ENCODE measurements at regions not wholly inside any gene's neighbourhood (a gene's known extent, or its start where the extent isn't known, plus 50 kb on each side); places are given as distances from the start of the nearest gene placed in this dataset.

DNA sequence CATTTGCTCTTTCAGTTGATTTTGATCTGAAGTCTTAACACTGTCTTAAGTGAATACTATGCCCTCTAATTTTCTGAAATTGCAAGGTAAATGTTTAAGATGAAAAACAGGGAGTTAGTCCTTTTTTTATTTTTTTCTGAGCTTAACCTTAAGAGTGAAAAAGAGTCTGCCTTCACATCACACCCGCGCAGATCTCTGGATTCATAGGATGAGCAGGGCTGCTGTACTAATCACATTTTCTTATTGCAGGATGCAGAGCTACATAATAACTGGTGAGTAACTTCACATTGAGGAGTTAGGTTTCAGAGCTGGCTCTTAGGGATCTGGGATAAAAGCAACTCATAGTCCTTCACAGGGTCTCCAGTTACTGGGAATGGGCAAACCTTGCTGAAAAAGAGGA lies 188.7 kb upstream of the ATP1B1 start:
- DNase-seq, result no peak

DNA sequence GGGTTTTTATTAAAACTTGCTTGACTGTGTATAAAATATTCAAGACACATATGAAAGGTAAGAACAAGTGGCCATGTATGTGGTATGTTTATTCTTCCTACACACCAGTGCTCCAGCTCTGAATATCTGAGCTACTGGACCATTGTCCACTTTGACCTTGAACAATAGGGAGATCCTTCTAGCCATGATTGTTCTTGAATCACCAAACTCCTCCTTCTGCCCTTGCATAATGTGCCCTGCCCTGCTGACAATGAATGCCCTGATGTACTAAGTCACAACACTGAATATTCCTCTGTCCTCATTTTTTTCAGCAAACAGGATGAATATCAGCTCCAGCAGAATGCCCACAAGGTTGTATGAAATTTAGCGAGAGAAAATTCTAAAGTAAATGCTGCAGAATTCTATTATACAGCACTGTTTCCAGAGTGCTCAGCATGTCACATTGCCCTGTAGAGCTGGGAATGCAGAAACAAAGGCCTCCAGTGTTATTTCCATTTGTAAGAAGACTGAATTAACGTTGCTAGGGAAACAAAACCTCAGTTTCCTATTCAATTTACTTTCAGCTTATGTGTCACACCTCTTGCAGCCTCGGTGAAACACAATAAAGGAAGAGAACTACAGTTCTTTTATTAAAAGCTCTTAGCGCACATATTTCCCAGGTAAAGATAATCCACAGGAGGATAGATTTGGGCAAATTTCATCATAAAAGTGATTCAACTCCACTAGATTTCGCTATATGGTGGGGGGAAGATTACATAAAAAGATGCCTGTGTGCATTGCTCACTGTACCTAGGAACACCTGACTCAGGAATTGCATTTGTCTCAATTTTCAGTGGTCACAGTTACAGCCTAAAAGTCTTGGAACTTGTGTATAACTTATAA lies 187.4 kb upstream of the ATP1B1 start:
- DNase-seq, result peak in 4 of 56 donors; percentile 1 to 54 (median 22)

DNA sequence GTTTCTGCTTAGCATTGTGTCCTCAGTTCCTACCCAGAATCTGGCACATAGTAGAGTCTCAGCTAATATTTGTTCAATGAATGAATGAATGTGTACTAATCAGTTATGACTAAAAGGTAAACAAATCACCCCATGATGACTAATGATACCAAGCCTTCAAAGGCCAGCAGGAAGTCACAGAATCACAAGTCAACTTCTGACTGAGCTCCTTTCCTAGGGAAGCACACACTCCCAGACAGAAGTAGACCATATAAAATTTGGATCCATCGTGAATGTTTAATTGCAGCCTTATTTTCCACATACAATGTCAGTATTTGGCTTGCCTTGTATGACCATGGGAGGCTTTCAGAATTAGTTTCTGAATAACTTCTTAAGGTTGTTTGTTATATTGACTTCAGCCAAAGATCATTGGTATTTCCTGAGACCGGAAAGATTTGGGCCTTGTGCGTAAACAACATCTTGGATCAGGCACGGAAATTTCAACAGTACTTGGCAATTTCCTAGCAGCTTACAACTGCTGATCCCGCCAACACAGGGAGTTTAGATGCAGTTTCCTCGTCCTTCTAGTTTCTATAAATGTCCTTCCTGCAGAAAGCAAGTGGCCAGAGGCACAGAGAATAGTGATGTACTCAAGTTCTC lies 185.9 kb upstream of the ATP1B1 start:
- peak in 1 of 56 donors; percentile 21 for DNase-seq

DNA sequence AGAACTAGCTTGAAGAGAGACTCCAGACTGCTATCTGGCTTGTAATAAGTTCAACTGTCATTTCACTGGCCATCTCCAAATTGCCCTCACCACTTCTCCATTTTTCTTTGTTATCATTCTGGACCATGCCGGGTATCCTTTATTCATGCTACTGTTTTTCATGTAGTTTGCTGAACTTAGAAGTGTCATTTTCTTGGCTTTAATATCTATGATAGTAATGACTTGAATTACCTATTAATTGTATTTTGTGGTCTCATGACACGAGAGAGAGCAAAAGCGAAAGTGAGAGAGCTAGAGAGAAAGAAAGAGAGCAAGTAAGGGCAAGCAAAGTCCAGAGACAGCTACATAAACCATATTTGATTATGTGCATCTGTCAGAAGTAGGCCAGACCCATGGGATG lies 184.9 kb upstream of the ATP1B1 start:
- DNase-seq, result no peak

DNA sequence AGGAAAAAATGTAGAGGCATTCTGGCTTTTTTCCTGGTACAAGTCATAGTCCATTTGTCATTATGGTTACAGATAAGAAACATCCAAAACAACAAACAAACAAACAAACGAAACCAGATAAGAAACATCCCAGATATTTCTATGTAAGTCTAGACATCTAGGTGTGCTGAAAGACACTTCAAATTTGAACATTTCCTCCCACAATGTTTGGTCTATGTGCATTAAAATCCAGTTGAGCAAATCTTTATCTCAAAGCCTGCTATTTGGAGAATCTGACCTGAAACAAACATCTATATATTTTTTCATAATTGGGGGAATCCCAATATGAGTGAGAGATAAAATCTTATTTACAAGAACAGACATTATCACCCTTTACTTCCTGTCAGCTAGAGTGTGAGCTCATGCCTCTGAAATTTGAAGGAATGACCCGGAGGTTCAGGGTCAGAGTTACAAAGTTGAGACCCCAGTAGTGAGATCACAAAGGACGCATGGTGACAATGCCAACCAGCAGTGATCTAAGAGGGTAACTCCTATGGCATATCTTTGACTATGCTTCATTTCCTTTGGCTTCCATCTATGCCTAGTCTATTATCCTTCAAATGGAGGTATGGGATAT lies 182.9 kb upstream of the ATP1B1 start:
- no peak for DNase-seq

DNA sequence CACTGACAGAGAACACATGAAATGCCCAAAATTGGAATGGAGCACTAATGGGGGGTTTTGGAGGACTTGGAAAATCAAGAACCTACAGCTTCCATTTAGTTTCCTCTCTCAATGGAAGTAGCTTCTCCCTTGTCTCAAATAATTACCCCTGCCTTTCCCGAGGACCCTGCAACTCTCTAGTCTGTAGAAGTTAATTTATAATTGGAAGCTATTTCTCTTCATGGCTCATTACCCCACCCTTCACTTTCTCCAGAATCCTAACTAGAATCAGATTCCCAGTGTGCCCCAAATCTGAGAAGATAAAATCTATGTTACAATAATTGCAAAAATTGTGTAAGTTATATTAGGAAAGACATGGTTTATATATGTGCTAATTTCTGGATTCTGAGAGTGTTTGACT lies 181.5 kb upstream of the ATP1B1 start:
- no peak for DNase-seq

DNA sequence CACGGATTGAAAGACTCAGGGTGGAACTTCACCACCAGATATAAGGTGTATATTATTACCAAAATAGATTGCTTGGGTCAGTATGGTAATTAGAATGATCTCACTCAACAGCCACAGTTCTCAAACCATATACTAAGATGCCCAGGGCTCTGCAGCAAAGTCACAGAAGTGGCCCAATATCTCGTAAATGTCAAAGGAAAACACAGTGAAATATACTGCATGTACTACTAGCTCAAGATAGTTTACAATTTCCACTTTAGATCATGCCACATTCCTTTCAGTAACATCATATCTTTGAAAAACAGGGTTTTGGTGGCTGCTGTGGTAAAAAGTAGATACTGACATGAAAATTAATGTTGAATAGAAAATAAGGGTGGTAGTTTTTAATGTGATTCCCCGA lies 180.3 kb upstream of the ATP1B1 start:
- no peak for DNase-seq

DNA sequence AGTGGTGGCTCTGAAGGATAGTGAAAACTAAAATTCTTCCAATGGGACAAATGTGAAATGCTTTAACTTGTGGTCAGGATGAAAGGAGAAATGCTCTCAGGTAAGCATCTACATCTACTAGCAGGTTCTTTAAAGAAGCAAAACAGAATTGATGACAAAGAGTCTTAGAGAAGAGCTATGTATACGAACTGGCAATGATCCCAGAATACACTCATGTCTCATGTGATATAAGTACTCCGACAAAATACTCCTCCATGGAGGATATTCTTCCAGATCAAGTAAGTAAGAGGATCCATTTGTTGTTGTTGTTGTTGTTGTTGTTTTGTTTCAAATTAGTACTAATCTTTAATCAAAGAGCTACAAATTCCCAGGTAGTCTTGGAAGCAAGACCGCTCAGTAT lies 174.0 kb upstream of the ATP1B1 start:
- no peak for DNase-seq

DNA sequence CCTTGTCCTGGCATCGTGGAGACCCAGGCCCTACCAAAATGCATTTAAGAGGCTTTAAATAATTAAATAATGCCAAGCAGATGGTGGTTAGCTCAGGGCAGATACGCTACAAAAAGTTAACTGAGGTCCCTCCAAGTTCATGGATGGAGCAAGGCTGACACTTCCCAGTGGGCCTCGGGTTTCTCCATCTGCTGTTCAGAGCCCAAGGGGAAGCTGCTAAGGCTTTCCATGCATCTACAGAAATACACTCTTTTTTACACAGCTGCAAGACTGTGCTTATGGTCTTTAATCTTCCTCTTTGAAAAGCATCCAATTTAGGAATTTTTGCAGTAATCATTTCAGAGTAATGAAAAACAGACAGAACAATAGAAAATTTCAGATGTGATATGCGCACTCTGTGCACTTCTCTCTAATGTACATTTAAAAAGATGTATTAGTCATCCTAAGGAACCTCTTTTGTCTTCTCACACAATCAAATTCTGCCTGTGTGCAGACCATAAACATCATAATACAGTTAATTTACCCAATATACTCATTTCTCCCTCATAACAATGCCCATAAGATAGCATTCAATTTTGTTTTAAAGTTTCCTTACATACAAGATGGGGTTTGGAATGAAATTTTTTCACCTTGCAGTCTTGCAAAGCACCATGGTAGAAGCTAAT lies 173.2 kb upstream of the ATP1B1 start:
- no peak for DNase-seq

DNA sequence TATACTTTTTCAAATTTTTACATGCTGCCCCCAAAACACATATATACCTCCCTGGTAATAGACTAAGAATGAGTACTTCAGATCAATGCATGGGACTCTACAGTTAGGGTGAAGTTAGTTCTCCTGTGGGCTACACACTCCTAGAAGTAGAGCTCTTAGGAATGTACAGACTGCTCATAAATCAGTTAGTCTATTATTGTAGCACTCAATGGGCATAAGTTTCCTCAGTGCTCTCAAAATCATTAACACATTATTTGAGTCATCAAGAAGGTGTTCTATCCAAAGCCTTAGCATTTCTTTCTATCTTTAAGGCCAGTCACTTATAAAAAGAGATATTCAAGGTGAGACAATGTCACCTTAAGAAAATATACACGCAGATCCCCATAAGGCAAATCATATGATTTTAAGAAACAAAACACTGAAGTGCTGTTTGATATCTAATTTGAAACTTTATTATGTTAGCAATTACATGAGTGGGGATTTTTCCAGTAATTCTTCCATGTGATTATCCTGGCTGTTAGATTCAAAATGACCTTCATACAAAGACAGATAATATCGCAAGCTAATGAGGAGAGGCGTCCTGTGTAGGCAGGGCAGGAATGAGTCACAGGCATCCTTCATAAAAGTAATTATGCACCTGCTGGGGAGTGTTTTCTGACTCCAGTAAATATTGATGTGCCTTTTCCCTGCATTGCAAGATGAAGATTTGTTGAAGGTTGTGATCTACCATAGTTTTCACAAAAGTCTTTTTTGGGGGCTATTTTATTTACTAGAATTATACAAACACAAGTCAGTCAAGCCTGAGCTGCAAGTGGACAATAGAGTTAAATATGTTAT lies 167.2 kb upstream of the ATP1B1 start:
- no peak for DNase-seq

DNA sequence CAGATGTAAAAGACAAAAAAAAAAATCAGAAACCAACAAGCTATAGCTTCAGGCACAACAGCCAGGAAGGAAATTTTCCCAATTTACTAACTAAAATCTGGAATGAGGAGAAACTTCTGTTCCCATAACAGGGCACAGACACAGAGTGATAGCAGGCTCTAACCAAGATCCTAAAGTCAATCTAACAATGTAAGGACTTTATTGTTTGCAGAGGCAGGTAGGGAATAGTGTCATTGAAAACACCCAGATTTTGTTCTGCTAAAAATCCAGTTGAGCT lies 166.6 kb upstream of the ATP1B1 start:
- no peak for DNase-seq

DNA sequence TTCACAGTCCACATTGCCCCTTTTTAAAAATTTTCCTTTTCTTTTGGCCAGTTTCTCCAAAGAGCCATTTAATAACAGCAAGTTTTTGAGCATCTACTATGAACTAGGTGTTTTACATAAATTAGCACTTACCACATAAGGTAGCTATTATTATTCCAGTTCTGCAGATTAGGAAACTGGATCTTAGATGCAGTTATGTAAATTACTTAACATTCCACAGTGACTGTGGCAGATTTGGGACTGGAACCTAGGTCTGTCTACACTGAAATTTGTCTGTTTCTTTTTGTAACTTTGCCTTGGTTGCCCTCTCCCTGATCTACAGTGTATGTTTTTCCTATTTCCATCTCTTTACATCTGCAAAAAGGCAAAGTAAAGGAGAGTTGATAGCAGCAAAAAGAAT lies 164.8 kb upstream of the ATP1B1 start:
- no peak for DNase-seq

DNA sequence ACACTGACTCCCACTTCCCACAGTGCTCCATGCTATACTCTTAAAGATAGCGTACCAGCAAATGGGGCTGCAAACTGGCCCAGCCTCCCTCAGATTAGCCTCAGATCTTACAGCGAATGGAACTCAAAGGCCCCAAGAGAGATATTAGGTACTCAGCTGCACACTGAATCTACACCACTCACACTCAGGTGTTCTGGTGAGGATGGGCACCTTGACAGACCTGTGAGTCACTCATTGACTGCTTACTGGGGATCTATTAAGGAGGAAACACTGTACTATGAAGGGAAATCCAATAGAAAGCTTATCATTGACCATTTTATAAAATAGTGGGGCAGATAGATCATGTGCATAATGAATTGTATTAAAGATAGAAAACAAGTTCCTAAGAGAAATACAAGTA lies 164.3 kb upstream of the ATP1B1 start:
- no peak for DNase-seq

DNA sequence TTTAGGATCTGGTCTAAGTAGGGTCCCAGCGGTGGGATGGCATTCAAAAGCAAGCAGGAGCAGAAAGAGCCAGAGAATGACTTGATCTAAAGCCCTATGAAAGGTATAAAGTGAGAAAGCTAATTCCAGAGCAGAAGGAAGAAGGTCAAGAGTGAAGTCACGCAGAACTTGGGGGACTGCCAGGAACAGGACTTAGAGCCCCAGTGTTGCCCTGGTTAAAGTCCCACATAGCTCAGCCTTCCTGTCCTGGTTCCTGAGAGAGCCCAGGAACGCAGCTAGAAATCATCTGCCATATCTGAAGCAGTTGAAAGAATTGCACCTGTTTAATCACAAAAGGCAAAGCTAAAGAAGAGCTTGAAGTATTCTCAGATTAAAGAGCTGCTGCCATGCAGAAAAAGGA lies 160.6 kb upstream of the ATP1B1 start:
- peak in 2 of 56 donors; percentile 1 to 12 for DNase-seq

DNA sequence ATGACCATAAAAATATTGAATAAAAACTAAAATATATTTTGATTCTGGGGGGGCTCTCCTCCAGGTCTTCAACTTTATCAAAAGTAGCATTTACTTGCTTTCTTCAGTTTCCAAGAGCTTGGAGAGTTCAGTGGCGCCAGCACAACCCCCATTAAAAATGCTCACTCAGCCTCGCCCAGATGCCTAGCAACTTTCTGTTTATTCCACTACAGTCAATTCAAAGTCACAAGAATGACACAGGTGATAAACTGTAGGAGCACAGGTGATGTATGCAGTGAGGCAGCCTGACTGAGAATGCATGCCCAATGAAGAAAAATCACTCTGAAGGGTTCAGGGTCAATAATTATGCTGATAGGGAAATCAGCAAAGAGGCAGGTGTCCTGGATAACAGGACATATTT lies 159.4 kb upstream of the ATP1B1 start:
- DNase-seq, result no peak

DNA sequence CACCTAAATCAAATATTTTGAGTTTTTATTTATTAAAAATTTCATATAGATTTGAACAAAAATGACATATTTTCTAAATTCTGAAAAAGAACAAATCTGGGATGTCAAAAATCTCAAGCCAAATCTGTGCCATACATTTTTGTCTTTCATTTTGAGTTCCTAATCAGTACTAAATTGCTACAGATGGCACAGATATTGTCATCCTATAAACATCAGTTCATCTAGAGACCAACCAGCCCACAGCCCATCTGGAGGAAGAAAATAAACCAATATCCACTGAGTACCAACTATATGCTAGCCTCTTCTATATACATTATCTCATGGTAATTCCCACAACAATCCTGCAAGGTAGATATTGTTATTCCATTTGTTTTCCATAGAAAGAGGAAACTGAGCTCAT lies 156.8 kb upstream of the ATP1B1 start:
- DNase-seq, result no peak

DNA sequence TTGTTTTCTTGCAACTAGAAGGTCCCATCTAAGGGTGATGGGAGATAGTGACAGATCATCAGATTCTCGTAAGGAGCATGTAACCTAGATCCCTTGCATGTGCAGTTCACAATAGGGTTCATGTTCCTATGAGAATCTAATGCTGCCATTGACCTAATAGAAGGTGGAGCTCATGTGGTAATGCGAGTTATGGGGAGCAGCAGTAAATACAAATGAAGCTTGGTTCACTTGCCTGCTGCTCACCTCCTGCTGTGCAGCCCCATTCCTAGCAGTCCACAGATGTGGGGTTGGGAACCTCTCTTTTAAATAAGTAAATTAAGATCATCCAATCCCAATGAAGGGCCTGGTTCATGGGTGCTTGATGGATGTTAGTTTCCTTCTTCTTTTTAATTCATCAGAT lies 148.7 kb upstream of the ATP1B1 start:
- no peak for DNase-seq

DNA sequence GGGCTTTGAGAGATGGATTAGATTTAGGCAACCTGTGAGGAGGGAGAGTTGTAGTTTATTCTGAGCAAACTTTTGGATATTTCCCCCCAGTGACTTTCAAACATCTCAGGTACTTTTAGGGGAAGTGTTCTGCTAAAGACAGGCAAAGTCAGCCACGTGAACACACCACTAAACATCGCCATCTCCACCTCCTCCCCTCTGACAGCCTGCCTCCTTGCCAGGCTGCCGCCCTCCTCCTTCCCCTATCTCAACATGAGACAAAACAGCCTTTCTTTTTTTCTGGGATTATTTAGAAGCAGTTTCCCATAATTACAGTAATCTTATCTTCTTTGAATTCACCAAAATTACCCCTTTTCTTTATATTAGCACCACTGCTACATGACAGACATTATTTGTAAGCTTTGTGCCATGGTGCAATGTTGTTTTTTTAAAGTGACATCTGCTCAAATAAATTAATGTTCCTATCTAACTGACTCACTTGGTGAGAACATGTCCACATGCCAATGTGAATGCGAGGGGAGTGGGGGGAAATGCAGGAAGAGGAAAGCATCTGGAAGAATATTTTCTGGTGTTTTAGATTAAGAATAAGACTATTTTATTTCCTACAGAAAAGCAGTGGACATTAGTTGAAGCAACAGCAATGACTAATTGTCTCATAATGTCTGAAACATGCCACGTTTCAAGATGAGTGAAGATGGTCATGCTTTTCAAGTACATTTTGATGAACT lies 147.8 kb upstream of the ATP1B1 start:
- no peak for DNase-seq

DNA sequence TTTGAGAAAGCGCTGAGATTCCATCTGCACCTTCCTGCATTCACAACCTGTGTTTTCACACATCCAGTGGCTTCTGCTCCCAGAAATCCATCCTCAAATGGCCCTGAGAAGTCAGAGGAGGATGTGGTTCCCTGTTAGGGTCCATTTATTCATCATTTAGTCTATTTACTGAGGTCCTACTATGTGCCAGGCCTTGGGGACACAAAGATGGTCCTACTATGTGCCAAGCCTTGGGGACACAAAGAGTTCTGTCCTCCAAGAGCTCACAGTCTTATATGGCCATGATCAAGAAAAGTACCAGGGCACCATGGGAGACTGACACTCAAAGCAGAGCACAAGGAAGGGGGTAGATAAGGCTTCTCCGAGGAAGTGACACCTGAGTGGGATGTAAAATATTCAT lies 147.1 kb upstream of the ATP1B1 start:
- no peak for DNase-seq

DNA sequence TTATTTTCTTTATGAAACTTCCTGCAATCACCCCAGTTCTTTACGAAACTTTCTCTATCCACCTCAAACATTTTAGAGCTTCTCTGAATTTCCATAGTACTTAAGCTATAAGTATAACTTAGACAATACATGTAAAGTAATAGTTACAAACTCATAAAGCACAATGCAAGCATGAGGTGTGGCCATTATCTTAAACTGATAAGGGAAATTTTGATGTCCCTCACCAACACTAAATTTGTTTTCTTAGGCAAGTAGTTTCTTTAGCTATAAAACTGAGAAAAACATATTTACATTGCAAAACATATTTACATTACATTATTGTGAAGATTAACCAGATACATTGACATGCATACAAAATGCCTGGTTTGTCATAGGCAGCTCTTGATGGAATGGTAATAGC lies 146.4 kb upstream of the ATP1B1 start:
- no peak for DNase-seq

DNA sequence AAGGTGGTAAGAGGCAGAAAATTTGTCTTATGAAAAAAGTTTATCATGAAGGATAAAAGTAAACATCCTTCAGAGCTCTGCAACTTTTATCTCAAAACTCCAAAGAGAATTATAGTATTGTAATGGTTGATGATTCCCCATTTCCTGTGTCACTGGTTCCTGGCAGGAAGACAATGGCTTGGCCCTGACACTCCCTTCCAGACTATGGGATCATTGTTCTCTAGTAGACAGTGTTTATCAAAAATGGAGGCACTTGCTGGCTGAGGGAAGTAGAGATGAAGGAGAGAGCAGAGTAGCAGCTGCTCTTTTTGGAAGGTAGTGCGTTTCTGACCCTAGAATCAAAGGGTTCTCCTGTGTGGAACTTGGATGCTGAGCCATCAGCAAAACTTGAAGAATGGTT lies 145.9 kb upstream of the ATP1B1 start:
- DNase-seq, result peak in 30 of 56 donors; percentile 8 to 82 (median 48)
